NCI-H2081 (cell line): ENCODE measurements at regions not wholly inside any gene's neighbourhood (a gene's known extent, or its start where the extent isn't known, plus 50 kb on each side); places are given as distances from the start of the nearest gene placed in this dataset.

Source experiments
- DNase-seq, 2 experiments: peaks; one replicate each; lab custom pipeline; 2025; lab: John Stamatoyannopoulos, UW

GRCh38 chr11:134647066-134647743, 235.2 kb upstream of the B3GAT1 start:
- DNase-seq: no peak

GRCh38 chr11:134646561-134646960, 234.5 kb upstream of the B3GAT1 start:
- no peak for DNase-seq

- DNase-seq: no peak
Measured at GRCh38 chr11:134645576-134645975, 233.5 kb upstream of the B3GAT1 start.

DNA sequence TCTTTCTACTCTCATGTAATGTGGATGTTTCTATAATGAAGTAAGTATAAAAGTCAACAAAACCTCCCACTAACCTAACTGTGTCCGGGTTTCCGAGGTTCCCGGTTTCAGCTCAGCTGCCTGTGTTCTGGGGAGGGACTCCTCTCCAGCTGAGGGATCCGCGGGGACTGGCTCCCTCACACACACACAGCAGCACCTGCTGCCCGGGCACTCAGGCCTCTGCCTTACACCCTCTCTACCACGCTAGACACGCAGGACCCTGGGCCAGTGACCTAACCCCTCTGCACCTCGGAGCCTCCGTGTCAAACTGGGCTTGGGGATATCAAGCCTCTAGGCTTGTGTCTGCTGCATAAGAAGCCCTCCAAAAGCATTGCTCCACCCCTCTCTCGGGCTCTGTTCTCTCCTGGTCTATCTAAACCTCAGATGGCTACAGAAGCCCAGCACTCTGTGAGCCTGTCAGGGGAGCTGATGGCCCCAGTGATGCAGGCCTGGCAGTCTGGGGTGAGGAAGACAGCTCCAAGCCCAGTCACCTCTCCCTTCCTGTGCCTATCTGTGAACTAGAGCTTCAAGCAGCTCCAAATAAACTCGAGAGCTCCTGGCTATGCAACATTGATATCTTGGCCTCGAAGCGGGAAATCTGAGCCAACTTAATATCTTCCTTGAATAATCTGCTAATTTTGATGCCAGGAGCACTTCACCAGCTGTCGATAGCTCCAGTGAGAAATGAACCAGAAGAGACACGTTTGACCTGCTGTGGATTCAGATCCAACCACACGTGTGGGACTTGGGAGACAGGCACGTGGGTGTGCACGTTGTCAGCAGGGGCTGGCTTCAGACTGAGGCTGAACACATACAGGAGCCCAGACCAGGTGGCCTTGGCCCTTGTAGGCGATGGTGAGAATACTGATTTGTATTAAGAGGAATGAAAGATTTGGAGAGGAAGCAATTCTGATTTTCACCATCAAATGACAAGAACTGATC, 232.7 kb upstream of the B3GAT1 start:
- DNase-seq: no peak

DNA sequence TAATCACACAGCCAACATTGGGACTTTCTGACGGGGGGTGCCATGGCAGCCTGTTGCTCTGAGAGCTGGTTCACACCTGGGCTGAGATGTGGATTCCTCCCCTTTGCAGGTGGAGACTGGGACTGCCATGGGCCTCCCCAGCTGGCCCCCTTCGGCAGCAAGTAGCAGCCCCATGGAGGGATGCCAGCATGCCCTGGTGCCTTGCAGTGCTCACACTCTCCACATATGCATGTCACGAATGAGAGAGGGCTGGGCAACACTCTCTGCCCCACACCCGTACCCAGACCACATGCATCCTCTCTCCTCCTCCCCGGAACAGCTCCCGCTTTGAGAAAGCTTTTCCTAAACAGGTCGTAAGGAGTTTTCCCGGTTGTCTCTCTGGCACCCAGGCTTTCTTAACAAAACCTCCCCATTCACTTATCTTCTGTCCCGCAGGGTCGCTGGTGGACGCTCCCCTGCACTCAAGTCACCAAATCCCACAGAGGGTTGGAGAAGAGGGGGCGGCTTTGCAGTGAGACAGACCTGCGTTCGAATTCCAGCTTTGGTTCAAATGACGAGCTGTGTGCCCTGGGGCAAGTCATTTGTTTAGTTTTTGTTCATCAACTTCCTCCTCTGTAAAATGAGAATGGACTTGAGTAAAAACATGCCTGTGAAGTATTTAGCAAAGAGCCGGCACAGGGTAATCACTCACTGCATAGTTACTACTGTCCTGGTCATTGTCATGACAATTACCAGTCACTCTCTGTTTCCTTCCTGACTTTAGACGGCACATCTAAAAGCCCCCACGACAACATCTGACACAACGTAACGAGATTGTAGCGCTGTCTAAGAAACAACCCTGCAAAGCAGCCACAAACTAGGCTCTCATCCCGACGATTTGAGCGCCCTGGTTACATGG, 231.3 kb upstream of the B3GAT1 start:
- DNase-seq: no peak

DNA sequence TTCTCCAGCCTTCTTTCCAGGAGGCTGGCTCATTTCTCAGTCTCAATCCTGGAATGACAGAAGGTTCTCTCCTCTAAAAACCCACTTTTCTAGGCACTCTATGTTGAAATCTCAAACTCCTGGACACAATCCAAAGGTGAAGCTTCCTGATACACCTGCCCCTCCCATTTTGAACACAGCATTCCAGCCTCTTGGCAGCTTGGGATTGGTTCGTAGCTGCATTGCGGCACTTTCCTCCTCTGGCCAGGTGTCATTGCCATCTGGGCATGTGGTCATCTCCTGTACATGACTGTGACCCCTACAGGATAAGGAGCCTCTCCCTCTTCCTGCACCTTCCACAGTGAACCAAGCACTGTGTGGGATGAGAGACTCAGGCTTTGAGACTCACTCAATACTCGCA, 230.2 kb upstream of the B3GAT1 start:
- DNase-seq: no peak

DNA sequence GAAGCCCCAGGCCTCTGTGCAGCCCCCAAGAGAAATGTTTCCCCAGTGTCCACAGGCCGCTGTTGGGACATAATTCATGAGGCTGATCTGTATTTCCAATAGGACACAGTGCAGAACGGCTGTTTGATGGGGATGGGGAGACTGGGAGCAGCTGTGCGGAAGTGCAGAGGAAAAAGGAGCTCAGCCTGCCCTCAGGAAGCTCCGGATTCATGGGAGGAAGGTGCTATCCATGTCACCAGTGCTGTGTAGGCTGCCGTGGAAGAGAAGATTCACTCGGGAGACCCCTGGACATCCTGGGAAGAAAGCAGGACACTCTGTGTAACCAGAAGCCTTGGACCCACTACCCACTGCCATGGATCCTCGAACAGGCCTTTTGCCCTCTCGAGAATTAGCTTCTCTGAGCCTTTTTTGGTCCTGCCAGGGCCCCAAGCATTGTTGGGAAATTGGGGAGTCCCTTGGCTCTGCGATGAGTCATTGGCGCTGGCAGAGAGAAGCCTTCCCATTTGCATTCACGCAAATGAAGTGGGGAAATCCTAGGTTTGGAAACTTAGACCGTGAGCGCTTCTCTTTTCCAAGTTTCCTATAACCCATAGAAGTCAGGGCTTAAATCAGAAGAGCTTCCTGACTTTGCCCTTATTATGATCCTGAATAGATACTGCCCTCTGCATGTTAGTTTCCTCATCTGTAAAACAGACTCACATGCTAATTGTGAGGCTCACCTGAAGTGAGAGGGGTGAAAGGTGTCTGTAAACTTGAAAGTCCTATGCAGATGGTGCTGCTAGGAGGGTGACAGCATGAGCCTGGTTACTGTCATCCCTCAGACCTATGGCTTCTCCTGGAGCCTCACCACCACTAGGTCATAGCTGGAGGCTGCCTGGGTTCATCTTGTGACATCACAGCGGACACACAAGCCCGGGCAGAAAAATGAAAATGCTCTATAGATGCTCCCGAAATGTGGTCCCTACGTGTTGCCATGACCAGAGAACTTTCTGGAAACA, 229.2 kb upstream of the B3GAT1 start:
- no peak for DNase-seq

GRCh38 chr11:134640536-134640935, 228.5 kb upstream of the B3GAT1 start:
- DNase-seq: no peak

DNA sequence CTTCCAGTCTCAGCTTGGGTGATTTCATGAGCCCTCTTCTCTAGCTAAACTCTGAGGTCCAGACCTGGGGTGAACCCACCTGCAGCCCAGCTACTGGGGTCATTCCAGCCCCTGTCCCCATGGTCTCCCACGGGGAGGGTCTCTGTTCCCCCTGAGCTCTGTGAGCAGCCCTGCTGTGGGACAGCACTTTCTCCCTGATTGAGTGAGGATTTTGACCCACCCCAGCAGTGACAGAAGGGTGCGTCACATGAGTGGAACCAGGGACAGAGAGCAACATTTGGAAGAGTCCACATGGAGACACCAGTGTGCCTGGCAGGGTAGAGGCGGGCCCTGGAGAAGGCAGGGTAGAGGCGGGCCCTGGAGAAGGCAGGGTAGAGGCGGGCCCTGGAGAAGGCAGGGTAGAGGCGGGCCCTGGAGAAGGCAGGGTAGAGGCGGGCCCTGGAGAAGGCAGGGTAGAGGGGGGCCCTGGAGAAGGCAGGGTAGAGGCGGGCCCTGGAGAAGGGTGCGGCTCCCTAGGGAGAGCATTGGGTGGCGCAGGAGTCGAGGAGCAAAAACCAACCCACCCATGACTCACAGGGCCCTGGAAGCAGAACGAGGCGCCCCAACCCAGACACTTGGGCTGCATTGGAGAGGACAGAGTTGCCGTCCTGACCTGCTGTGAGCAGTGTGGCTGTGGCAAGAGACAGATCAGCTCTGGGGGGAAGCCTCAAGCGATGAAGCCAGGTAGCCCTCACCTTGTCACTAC, 227.7 kb upstream of the B3GAT1 start:
- no peak for DNase-seq

DNA sequence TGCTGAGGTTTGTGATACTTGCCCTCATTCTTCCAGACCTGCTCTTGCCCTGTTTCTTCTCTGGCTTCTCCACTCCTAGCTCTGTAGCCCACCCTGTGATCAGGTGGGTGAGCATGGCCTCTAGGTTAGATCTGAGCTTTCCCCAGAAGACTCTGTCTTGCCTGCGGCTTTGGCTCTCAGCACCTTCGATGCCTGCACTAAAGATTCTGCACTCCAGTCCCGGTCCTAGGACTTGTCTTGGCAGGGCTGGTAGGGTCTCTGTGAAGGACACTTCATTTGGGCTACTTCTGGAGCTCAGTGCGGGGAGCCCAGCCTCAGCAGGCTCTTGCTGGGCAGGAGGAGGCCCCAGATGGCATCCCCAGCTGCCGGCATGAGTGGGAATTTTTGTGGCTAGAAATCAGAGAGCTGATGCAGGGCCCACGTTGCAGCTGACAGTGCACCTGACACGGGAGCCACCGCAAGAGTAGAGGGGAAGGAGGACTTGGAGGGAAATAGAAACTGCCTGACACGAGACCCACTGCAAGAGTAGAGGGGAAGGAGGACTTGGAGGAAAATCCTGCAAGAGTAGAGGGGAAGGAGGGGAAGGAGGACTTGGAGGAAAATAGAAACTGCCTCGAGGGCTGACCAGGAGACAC, 226.9 kb upstream of the B3GAT1 start:
- DNase-seq: no peak

DNA sequence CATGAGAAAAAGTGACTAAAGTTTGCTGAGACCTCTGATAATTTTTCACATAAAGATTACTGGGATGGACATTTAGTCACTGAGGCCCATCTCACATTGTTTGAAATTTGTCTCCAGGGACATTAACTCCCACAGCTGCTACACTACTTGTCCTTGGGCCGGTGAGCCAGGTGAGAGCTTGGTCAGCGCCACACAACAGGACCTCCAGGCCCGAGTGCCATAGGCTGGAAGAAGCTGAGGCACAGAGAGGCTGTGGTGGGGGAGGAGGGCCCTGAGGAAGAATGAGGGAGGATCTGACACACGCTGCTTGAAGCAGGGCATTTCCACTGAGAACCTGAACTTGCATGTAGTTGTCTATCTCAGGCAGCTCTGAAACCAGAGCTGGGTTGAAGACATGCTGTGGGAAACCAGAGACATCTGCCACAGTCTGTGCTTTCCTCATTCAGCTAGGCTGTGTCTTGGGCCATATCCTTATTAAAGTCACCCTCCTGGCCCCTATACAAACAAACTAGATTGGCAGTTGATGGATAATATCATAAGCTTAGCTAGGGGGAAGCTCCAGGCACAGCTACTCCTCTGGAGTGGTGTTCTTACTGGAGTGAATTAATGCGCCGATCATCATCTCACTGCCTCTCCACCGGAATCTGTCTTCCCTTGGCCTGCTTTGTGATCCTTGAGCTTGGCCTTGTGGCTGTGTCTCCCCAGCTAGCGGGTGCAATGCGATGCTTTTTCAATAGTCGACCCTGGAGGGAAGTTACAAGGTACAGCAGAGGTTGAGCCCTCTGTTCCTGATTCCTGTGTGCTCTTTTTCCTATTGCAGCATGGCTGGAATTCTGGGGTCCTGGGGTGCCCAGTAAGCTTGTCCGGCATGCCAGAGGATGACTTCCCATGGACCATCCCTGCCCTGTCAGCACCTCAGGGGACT, 225.3 kb upstream of the B3GAT1 start:
- no peak for DNase-seq

- DNase-seq: no peak
Measured at GRCh38 chr11:134636071-134636470, 224.0 kb upstream of the B3GAT1 start.

DNA sequence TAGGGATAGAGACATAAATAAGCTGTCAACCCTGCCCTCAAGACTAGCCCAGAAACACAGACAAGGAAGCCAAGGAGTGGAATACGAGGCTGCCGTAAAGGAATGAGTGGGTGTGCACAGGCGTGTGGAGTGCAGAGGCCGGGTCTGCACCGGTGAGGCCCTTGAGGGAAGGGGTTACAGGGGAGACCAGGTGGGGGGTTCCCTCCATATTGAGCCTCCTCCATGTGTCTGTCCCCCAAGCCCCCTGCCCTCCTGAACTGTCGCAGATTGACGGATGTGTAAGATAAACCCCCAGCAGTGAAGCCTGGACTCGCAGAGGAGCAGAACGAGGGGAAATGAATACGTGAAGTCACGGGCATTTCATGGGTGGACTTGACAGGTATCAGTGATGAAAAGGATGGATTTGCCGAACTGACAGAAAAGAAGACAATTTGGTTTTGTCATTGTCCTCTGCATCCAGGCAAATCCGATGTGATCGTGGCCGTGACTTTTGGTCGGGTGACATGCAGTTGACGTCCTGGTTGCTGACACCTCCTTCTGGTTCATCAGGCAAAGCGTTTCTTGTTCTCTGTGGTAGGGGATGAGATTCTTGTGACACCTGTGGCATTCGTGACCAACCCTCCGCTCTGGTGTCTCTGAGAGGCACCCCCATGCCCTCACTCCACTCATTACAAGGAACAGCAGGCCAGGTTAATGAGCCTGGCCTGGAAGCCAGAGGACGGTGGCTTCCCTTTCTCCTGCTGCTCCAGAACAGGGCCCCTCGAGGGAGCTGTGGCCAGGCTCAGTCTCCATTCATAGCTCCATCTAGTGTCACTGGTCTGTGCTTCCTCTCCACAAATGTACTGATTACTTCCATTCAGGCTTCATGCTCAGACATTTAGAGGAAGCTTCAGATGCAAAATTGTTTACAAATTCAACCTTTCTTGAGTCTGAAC, 223.1 kb upstream of the B3GAT1 start:
- DNase-seq: no peak

GRCh38 chr11:134633276-134633675, 221.2 kb upstream of the B3GAT1 start:
- no peak for DNase-seq

GRCh38 chr11:134632347-134633119, 220.5 kb upstream of the B3GAT1 start:
- no peak for DNase-seq

DNA sequence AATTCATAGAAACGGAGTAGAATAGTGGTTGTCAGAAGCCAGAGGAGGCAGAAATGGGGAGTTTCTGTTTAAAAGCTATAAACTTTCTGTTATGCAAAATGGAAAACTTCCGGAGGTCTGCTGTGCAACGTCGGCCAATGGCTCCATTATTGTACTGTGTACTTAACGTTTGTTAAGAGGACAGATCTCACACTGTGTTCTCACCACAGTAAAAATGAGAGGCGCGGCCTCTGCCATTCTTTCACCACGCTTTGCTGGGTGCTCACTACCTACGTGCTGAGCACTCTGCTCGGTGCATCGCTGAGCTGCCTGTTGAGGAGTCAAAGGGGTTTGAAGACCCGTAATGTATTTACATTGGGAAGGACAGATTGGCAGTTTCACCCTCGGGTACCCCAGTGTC, 218.8 kb upstream of the B3GAT1 start:
- DNase-seq: no peak

- DNase-seq: no peak
Measured at GRCh38 chr11:134628426-134628825, 216.4 kb upstream of the B3GAT1 start.
